Trophoblast cell (in vitro differentiated cells and primary cell): ENCODE measurements at regions not wholly inside any gene's neighbourhood (a gene's known extent, or its start where the extent isn't known, plus 50 kb on each side); places are given as distances from the start of the nearest gene placed in this dataset.

Experiments used
- DNase-seq, 2 donors: peaks; one replicate each; pipeline ENCODE4 v3.0.0-alpha.2; 2016
- H2AFZ ChIP-seq: 2 replicates; pipeline ENCODE4 v1.6.1; 2013; ENCODE audit warnings: low read length, moderate library complexity, mild to moderate bottlenecking; ENCODE audit not compliant: insufficient read depth, poor library complexity
- H2AK5ac ChIP-seq: 2 replicates; pipeline ENCODE4 v1.6.1; 2013; ENCODE audit warnings: mild to moderate bottlenecking, low read length
- H2BK120ac ChIP-seq: 2 replicates; pipeline ENCODE4 v1.6.1; 2013; ENCODE audit warnings: low read length, mild to moderate bottlenecking, moderate library complexity; ENCODE audit not compliant: insufficient read depth, poor library complexity
- H2BK12ac ChIP-seq: 2 replicates; pipeline ENCODE4 v1.6.1; 2013; ENCODE audit warnings: mild to moderate bottlenecking, low read length, moderate library complexity
- H2BK5ac ChIP-seq: 2 replicates; pipeline ENCODE4 v1.6.1; 2013; ENCODE audit warnings: low read length, low read depth, moderate library complexity, mild to moderate bottlenecking; ENCODE audit not compliant: poor library complexity
- H3K14ac ChIP-seq: 2 replicates; pipeline ENCODE4 v1.6.1; 2013; ENCODE audit warnings: mild to moderate bottlenecking, low read length
- H3K18ac ChIP-seq: 2 replicates; pipeline ENCODE4 v1.6.1; 2013; ENCODE audit warnings: mild to moderate bottlenecking, low read length
- H3K23ac ChIP-seq: 2 replicates; pipeline ENCODE4 v1.6.1; 2013; ENCODE audit warnings: low read length
- H3K27ac ChIP-seq: 2 replicates; pipeline ENCODE4 v1.5.1; 2013; ENCODE audit warnings: low read depth, mild to moderate bottlenecking, inconsistent platforms, low read length, moderate library complexity
- H3K27me3 ChIP-seq: 2 replicates; pipeline ENCODE4 v1.6.1; 2013; ENCODE audit warnings: inconsistent platforms, mild to moderate bottlenecking, low read length, moderate library complexity; ENCODE audit not compliant: insufficient read depth
- H3K36me3 ChIP-seq, 2 experiments: 1 replicate in 1 of 2; 2 replicates in 1 of 2; pipeline ENCODE4 v1.6.1; 2013; ENCODE audit warnings: low read length in 2 of 2, mild to moderate bottlenecking in 2 of 2, moderate library complexity in 1 of 2; ENCODE audit not compliant: insufficient read depth in 2 of 2, control insufficient read depth in 1 of 2
- H3K4ac ChIP-seq: 2 replicates; pipeline ENCODE4 v1.6.1; 2013; ENCODE audit warnings: low read depth, mild to moderate bottlenecking, low read length, moderate library complexity
- H3K4me1 ChIP-seq, 2 experiments: 1 replicate in 1 of 2; 2 replicates in 1 of 2; pipeline ENCODE4 v1.6.1; 2013; ENCODE audit warnings: low read length in 2 of 2, mild to moderate bottlenecking in 2 of 2, moderate library complexity in 1 of 2; ENCODE audit not compliant: insufficient read depth in 2 of 2, control insufficient read depth in 1 of 2
- H3K4me2 ChIP-seq: 2 replicates; pipeline ENCODE4 v1.6.1; 2013; ENCODE audit warnings: inconsistent platforms, mild to moderate bottlenecking, low read length, moderate library complexity
- H3K4me3 ChIP-seq: 2 replicates; pipeline ENCODE4 v1.5.1; 2013; ENCODE audit warnings: mild to moderate bottlenecking, low read depth, low read length, inconsistent platforms
- H3K79me1 ChIP-seq: one replicate; pipeline ENCODE4 v1.6.1; 2013; ENCODE audit warnings: low read length
- H3K79me2 ChIP-seq: 2 replicates; pipeline ENCODE4 v1.6.1; 2013; ENCODE audit warnings: low read length, mild to moderate bottlenecking; ENCODE audit not compliant: control insufficient read depth, insufficient read depth, poor library complexity
- H3K9ac ChIP-seq: 2 replicates; pipeline ENCODE4 v1.6.1; 2013; ENCODE audit warnings: mild to moderate bottlenecking, low read length
- H3K9me3 ChIP-seq: 2 replicates; pipeline ENCODE4 v1.6.1; 2013; ENCODE audit warnings: low read depth, mild to moderate bottlenecking, control low read depth, inconsistent platforms, low read length; ENCODE audit not compliant: insufficient read depth
- H4K12ac ChIP-seq: 2 replicates; pipeline ENCODE4 v1.6.1; 2013; ENCODE audit warnings: low read depth, mild to moderate bottlenecking, low read length, moderate library complexity
- H4K8ac ChIP-seq: 2 replicates; pipeline ENCODE4 v1.6.1; 2013; ENCODE audit warnings: low read depth, mild to moderate bottlenecking, low read length, moderate library complexity
- H4K91ac ChIP-seq: one replicate; pipeline ENCODE4 v1.6.1; 2013; ENCODE audit warnings: low read depth, mild to moderate bottlenecking, low read length, moderate library complexity
- WGBS: extraction: QIAGEN DNeasy Blood & Tissue Kit; methylation state at CpG from one replicate; pipeline ENCODE4 v1.1.7; 2013; ENCODE audit warnings: missing lambda C conversion rate; ENCODE audit not compliant: insufficient read length, insufficient coverage; ENCODE audit errors: extremely low coverage; 5-methylcytosine and 5-hydroxymethylcytosine counted together

DNA sequence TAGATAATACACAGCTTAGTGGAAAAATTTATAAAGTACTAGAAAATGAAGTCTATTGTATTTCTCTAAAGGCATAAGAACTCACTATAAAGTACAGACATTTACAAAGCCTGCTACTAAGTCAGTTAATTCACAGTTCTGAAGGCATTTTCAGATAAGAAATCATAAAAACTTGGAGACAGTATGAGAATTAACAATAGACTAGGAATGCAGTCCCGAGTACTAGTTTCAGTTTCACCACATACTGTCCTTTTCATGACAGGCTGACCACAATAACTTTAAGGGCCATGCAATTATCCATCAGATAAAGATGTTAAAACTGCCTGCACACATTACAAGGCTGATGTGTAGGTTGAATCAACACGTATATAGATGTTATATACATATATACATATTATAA is 362.6 kb upstream of the SMC2 start:
- no peaks in the 10 kb centered on the region for H3K4me1 ChIP-seq
- H3K23ac ChIP-seq: no peak overlapping the region
- no peak overlapping the region for H3K4me2 ChIP-seq
- no CpG with 5 or more reads among the region's 2 CpGs for WGBS
- H2BK5ac ChIP-seq: no peak overlapping the region
- no peak overlapping the region for H4K12ac ChIP-seq
- no peak overlapping the region for H3K18ac ChIP-seq
- no peak overlapping the region for H2AK5ac ChIP-seq
- no peaks in the 10 kb centered on the region for H3K9me3 ChIP-seq
- no peaks in the 10 kb centered on the region for H3K27me3 ChIP-seq
- H4K91ac ChIP-seq: no peak overlapping the region
- no peaks in the 10 kb centered on the region for H3K36me3 ChIP-seq
- no peak overlapping the region for H3K4ac ChIP-seq
- H4K8ac ChIP-seq: no peak overlapping the region
- H3K4me3 ChIP-seq: no peak overlapping the region
- no peak overlapping the region for H3K9ac ChIP-seq
- no peak overlapping the region for H3K27ac ChIP-seq
- DNase-seq: no peak
- H2AFZ ChIP-seq: no peak overlapping the region
- H2BK12ac ChIP-seq: no peak overlapping the region
- no peaks in the 10 kb centered on the region for H3K79me2 ChIP-seq
- no peak overlapping the region for H3K14ac ChIP-seq
- H3K79me1 ChIP-seq: no peaks in the 10 kb centered on the region
- H2BK120ac ChIP-seq: no peak overlapping the region

DNA sequence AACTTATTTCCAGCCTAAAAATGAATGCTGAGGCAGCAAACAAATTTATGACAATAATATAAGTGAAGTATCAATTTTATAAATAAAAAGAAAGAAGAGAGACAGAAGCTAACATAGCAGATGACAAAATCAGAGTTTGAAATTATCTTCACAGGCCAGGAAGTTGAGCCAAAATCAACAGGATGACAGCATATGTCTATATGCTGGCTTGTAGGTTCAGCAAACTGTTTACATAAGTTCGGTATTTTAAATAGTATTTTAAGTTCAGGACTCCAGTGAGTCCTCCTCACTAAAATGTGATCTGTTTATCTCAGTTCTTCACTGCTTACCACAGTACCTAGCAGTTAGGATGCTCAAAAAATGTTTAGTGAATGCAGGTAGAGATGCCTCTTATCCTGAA is 359.6 kb upstream of the SMC2 start:
- Histone ChIP-seq H3K4me2 (no peak overlapping the region), H3K23ac (no peak overlapping the region), H3K79me1 (no peaks in the 10 kb centered on the region), H2AFZ (no peak overlapping the region), H3K4me3 (no peak overlapping the region), H3K4me1 (no peaks in the 10 kb centered on the region), H3K27ac (no peak overlapping the region), H4K8ac (no peak overlapping the region), H2BK120ac (no peak overlapping the region), H3K18ac (no peak overlapping the region), H3K4ac (no peak overlapping the region), H2AK5ac (no peak overlapping the region), H3K9ac (no peak overlapping the region), H3K27me3 (no peaks in the 10 kb centered on the region), H3K9me3 (no peaks in the 10 kb centered on the region), H2BK5ac (no peak overlapping the region), H2BK12ac (no peak overlapping the region), H3K14ac (no peak overlapping the region), H3K36me3 (no peaks in the 10 kb centered on the region), H4K12ac (no peak overlapping the region), H4K91ac (no peak overlapping the region), H3K79me2 (no peaks in the 10 kb centered on the region)
- no peak for DNase-seq
- WGBS: no CpG with 5 or more reads among the region's 1 CpG

DNA sequence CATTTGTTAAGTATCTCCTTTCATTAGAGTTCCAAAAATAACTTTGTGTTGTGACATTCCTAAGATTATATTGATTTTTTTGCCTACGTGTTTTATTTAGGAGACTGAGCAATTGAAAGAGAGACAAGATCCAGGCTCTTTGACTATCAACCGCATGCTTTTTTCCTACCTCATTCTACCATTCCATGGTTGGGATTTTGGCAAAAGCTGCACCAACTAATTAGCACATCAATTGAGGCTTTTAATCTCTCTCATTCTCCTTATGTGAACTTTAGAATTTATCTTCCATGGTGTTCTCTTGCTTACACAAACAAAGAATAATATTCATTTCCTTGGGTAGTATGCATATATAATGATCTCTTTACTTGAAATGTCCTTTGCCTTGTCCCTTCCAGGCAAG is 338.7 kb upstream of the SMC2 start:
- WGBS: no CpG with 5 or more reads among the region's 2 CpGs

DNA sequence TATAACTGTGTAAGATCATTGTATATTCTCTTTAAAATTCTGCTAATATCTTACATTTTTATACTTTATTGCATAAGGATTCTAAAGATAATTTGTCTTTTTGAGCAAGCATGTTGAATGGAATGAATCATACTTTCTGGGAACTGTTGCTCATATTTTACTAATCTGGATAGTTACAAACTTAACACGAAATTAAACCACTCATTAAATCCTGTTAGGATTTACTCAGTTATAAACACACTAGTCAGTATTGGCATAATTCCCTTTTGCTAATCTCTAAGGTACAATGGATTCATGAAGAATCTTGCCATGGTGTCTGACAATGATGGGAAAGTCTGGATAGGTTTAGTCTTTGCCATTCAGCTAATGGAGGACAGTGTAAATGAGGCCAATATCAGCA is 338.1 kb upstream of the SMC2 start:
- Histone ChIP-seq H3K18ac (no peak overlapping the region), H3K4me1 (no peaks in the 10 kb centered on the region), H3K14ac (no peak overlapping the region), H3K27ac (no peak overlapping the region), H2BK5ac (no peak overlapping the region), H3K79me2 (no peaks in the 10 kb centered on the region), H3K23ac (no peak overlapping the region), H3K9ac (no peak overlapping the region), H3K79me1 (no peaks in the 10 kb centered on the region), H2AFZ (no peak overlapping the region), H3K27me3 (no peaks in the 10 kb centered on the region), H4K12ac (no peak overlapping the region), H2BK120ac (no peak overlapping the region), H2BK12ac (no peak overlapping the region), H4K91ac (no peak overlapping the region), H2AK5ac (no peak overlapping the region), H3K4ac (no peak overlapping the region), H3K9me3 (peaks cover 1% of the 10 kb centered on the region), H4K8ac (no peak overlapping the region), H3K36me3 (no peaks in the 10 kb centered on the region), H3K4me3 (no peak overlapping the region), H3K4me2 (no peak overlapping the region)
- WGBS: no CpG with 5 or more reads among the region's 1 CpG
- DNase-seq: no peak

More for the DNA sequence above, 338.7 kb upstream of the SMC2 start:
- no peak overlapping the region for H2BK120ac ChIP-seq
- no peak overlapping the region for H3K14ac ChIP-seq
- no peak overlapping the region for H2BK5ac ChIP-seq
- peaks cover 1% of the 10 kb centered on the region for H3K9me3 ChIP-seq
- H3K9ac ChIP-seq: no peak overlapping the region
- H3K79me2 ChIP-seq: no peaks in the 10 kb centered on the region
- no peak overlapping the region for H3K4me2 ChIP-seq
- H3K27me3 ChIP-seq: no peaks in the 10 kb centered on the region
- no peak overlapping the region for H2AFZ ChIP-seq
- H3K4ac ChIP-seq: no peak overlapping the region
- H4K91ac ChIP-seq: no peak overlapping the region
- H3K36me3 ChIP-seq: no peaks in the 10 kb centered on the region
- H2BK12ac ChIP-seq: no peak overlapping the region
- H3K4me3 ChIP-seq: no peak overlapping the region
- H4K8ac ChIP-seq: no peak overlapping the region
- H3K27ac ChIP-seq: no peak overlapping the region
- no peaks in the 10 kb centered on the region for H3K79me1 ChIP-seq
- H3K23ac ChIP-seq: no peak overlapping the region
- no peak overlapping the region for H3K18ac ChIP-seq
- no peaks in the 10 kb centered on the region for H3K4me1 ChIP-seq
- H2AK5ac ChIP-seq: no peak overlapping the region
- no peak overlapping the region for H4K12ac ChIP-seq
- no peak for DNase-seq
